ENCODE measurements at regions not wholly inside any gene's neighbourhood (a gene's known extent, or its start where the extent isn't known, plus 50 kb on each side); places are given as distances from the start of the nearest gene placed in this dataset.
"Not testable (repeated sequence)": the region's sequence is repeated elsewhere in the genome, so short reads cannot be mapped to it uniquely, and the experiment has no call there.

DNA sequence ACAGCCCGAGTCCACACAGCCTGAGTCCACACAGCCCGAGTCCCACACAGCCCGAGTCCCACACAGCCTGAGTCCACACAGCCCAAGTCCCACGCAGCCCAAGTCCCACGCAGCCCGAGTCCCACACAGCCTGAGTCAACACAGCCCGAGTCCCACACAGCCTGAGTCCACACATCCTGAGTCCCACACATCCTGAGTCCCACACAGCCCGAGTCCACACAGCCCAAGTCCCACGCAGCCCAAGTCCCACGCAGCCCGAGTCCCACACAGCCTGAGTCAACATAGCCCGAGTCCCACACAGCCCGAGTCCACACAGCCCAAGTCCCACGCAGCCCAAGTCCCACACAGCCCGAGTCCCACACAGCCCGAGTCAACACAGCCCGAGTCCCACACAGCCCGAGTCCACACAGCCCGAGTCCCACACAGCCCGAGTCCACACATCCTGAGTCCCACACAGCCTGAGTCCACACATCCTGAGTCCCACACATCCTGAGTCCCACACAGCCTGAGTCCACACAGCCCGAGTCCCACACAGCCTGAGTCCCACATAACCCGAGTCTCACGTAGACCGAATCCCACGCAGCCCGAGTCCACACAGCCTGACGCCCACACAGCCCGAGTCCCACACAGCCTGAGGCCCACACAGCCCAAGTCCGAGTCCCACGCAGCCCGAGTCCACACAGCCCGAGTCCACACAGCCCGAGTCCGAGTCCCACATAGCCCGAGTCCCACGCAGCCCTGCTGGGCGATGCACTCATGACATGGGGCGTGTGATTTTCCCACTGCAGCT lies 60.6 kb upstream of the SMOC2 start:
- not testable (repeated sequence) for TF ChIP-seq TAF1 (IDR thresholded peaks at IDR 0.05; ENCODE audit: low read depth, low read length); POLR2A (IDR thresholded peaks at IDR 0.05; ENCODE audit: low read depth, low read length); POLR2AphosphoS5 (IDR thresholded peaks at IDR 0.05; ENCODE audit: low read depth, low read length); POU2F2 (IDR thresholded peaks at IDR 0.05; ENCODE audit: low read depth, low read length); SPI1 (IDR thresholded peaks at IDR 0.05; ENCODE audit: low read depth, low read length); PAX5 (IDR thresholded peaks at IDR 0.05; ENCODE audit: insufficient read depth, low read length, severe bottlenecking)
